22Rv1 (cell line): ENCODE measurements at regions not wholly inside any gene's neighbourhood (a gene's known extent, or its start where the extent isn't known, plus 50 kb on each side); places are given as distances from the start of the nearest gene placed in this dataset.

Source experiments
- CTCF ChIP-seq: fragments of 450-650 bp; IDR thresholded peaks from 2 replicates; pipeline ENCODE4 v1.5.1; 2017; ENCODE audit warnings: mild to moderate bottlenecking
- ZFX ChIP-seq: fragments of 450-650 bp; IDR thresholded peaks from 2 replicates; pipeline ENCODE4 v1.6.1; 2017; ENCODE audit warnings: antibody characterized with exemption, borderline replicate concordance

- no peak for TF ChIP-seq CTCF
- no peak for TF ChIP-seq ZFX
Measured at GRCh38 chr5:107032629-107033028, 638.1 kb downstream of the EFNA5 start.
